ENCODE measurements at regions not wholly inside any gene's neighbourhood (a gene's known extent, or its start where the extent isn't known, plus 50 kb on each side); places are given as distances from the start of the nearest gene placed in this dataset.
"Not testable (repeated sequence)": the region's sequence is repeated elsewhere in the genome, so short reads cannot be mapped to it uniquely, and the experiment has no call there.

- DNase-seq, result peak; percentile 65
Observed at GRCh38 chr5:57676222-57677098, 193.8 kb upstream of the ACTBL2 start.

- no peak for DNase-seq
Observed at GRCh38 chr5:57675236-57675635, 192.6 kb upstream of the ACTBL2 start.

DNA sequence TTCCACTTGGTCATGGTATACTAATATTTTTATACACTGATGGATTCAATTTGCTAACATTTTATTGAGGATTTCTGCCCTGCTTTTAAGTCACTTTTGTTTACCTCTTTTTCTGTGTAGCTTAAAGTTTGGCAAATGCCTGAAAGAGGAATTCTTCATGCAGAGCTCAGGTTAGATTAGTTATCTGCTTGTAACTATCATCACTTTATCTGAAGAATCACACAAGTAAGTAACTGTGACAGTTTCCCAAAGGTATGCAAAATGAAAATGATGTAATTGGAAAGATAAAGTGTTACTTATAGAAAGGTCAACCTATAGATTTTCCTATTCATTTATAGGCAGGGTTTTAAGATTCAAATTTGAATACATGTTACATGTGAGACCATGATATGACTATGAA is 188.8 kb upstream of the ACTBL2 start:
- DNase-seq, result no peak

- DNase-seq, result no peak
Observed at GRCh38 chr5:57666582-57666981, 184.0 kb upstream of the ACTBL2 start.

DNA sequence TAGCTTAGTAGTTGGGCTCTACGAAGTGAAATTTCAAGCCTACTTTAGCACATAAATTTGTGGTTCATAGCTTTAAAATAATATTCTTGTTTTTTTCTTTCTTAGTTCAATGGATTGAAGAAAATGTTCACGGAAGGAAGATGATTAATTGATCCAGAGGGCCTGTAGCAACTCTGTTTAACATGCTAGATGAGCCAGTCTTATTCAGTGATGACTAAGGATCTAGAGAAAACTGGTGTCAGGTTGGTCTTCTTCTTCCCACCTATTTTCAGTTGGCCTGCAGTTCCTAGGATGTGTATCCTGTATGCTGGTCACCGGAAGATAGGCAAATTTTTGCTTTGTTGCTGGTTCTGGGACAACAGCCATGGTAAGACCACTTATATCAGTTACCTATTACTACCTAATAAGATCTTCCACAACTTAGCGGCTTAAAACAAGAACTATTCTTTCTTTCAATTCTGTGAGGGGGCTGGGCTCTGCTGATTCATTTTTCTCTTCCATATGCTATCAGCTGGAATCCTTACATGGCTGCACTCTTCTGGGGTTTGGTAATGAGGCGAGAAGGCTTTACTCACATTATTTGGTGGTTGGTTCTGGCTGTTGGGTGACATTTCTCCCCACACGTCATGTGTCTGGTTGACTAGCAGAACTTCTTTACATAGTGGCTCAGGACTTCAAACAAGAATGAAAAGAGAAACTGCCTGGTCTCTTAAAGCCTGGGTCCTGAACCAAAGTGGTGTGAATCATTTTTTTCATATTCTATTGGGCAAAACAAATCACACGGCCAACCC is 182.7 kb upstream of the ACTBL2 start:
- no peak for DNase-seq

GRCh38 chr5:57664700-57665099 is 182.1 kb upstream of the ACTBL2 start:
- DNase-seq, result no peak

GRCh38 chr5:57663466-57663865 is 180.9 kb upstream of the ACTBL2 start:
- no peak for DNase-seq

GRCh38 chr5:57662991-57663390 is 180.4 kb upstream of the ACTBL2 start:
- no peak for DNase-seq

- no peak for DNase-seq
Observed at GRCh38 chr5:57659886-57660285, 177.3 kb upstream of the ACTBL2 start.

DNA sequence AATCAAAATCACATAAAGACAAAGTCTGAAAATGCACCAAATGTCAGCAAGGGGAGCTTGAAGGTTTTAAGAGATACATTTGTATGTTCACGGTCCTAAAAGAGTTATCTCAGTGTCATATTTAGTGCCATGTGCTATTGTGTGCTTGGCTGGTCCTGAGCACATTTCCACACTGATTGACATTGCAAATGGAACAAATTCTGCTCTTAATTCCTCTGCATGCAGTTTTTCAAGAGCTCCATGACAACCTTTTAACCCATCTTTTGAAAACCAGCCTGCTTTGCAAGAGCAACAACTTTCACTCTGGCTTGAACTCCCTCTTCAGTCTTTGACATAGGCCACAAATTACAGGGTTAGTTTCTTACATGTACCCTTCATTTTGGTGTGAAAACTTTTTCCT is 175.4 kb upstream of the ACTBL2 start:
- DNase-seq, result no peak

- DNase-seq, result no peak
Observed at GRCh38 chr5:57655228-57655627, 172.6 kb upstream of the ACTBL2 start.

GRCh38 chr5:57653636-57654290 is 171.2 kb upstream of the ACTBL2 start:
- DNase-seq, result no peak

DNA sequence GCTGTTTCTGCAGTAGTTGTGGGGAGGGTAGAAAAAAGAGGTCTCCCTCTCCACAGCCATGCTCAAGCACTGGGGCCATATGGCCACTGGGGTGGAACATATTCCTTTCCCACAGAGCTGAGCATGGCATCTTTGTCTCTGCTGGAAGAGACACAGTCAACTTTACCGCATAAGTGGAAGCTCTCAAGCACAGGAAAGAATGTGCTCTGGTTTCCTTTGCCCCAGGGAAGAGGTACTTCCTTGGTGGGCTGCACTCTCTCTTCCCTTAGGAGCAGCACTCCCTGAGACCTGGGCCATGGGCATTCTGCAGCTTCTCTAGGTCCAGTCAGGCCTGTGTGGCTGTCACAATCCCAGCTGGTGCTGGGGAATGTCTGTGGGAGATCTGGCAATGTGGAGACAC is 168.5 kb upstream of the ACTBL2 start:
- no peak for DNase-seq

- DNase-seq, result no peak
Observed at GRCh38 chr5:57650360-57651069, 167.9 kb upstream of the ACTBL2 start.

- no peak for DNase-seq
Observed at GRCh38 chr5:57642698-57643097, 160.1 kb upstream of the ACTBL2 start.

DNA sequence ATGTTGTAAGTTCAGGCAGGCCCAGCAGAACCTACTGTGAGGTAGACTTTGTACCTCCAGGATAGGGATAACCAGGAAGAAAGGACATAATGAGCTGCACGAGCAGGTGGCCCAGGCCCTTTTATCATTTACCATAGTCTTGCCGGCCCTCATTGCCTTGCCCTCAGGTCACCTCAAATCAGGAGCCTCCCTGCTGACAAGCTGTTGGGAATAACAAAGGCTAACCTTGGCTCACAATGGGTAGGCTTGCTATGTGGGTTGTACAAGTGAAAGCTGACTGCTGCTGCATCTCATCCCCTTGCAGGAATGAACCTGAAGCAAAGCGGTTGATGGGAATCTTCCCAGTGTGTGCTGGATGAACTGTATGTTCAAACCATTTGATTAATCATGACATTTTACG is 159.5 kb upstream of the ACTBL2 start:
- DNase-seq, result no peak

GRCh38 chr5:57635146-57635777 is 152.7 kb upstream of the ACTBL2 start:
- peak; percentile 19 for DNase-seq

- no peak for DNase-seq
Observed at GRCh38 chr5:57632937-57633336, 150.3 kb upstream of the ACTBL2 start.

- not testable (repeated sequence) for DNase-seq
Observed at GRCh38 chr5:57631139-57631538, 148.5 kb upstream of the ACTBL2 start.

GRCh38 chr5:57627661-57628060 is 145.1 kb upstream of the ACTBL2 start:
- DNase-seq, result no peak

DNA sequence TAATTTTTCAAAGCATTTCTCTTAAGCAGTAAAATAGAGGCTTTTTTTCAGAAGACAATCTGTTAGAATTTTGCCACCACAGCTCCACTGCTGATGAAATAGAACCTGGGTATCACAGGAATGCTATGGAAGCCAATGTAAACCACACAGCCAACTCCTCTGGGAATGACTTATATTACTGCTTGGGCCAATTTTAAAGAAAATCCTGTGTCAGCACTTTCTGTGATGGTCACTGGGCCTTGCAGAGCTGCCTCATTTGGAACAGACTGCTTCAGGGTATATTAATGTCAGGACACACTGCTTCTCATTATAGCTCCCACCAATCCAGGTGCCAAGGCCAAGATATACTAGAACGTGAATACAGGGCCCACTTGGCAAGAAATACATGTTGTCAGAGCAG is 144.1 kb upstream of the ACTBL2 start:
- no peak for DNase-seq

- DNase-seq, result no peak
Observed at GRCh38 chr5:57621624-57622023, 139.0 kb upstream of the ACTBL2 start.
